GM19438 (cell line): ENCODE measurements at regions not wholly inside any gene's neighbourhood (a gene's known extent, or its start where the extent isn't known, plus 50 kb on each side); places are given as distances from the start of the nearest gene placed in this dataset.
"Not testable (repeated sequence)": the region's sequence is repeated elsewhere in the genome, so short reads cannot be mapped to it uniquely, and the experiment has no call there.

Source experiments
- ATAC-seq: cut with Tn5 transposase; IDR thresholded peaks from one replicate; pipeline ENCODE4 v1.9.1; 2021; ENCODE audit warnings: low read depth; ENCODE audit not compliant: unreplicated experiment

DNA sequence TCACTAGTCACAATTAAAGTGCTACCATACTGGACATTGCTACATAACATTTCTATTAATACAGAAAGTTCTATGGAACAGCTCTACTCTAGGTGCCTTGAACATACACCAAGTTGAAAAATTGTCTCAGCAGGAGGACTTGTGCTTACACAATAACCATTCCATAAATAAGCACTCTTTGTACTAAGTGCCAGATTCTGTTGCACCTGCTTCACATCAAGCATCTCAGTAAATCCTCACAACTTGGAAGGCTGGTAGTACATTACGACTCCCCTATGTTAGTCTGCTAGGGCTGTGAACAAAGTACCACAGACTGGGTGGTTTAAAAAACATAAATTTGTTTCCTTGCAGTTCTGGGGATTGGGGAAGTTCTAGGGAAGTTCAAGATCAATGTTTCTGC lies 296.9 kb upstream of the NCKAP5 start:
- ATAC-seq: no peak

DNA sequence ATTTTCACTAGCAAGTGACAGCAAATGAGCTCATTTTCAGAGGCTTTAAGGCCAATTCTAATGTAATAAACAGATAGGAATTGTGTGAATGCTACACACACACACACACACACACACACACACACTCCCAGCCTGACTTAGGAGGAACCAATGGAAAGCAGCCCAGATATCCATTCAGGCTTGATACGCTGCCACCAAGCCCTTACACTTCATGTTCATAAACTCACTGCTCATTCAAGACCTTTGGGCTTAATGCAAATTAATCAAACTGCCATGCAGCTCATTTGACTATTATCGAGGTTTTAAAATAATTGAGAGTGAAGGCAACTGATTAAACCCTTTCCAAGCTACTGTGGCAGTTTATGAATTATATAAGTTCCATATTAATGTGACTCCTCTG lies 298.9 kb upstream of the NCKAP5 start:
- ATAC-seq: no peak

DNA sequence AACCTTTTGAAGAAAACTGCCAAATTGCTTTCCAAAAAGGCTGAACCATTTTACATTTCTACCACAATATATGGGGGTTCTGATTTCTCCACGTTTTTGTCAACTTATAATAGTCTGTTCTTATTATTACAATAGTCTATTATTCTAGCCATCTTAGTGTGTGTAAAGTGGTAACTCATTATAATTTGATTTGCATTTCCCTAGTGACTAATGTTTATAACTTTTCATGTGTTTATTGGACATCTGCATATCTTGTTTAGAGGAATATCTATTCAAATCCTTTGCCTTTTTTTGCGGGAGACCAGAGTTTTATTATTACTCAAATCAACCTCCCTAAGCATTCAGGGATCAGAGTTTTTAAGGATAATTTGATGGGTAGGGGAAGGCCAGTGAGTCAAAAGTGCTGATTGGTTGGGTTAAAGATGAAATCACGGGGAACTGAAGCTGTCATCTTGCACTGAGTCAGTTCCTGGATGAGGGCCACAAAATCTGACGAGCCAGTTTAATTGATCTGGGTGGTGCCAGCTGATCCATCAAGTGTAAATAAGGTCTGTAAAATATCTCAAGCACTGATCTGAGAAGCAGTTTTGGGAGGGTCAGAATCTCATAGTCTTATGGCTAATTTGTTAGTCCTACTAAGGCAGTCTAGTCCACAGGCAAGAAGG lies 303.4 kb upstream of the NCKAP5 start:
- ATAC-seq: no peak

DNA sequence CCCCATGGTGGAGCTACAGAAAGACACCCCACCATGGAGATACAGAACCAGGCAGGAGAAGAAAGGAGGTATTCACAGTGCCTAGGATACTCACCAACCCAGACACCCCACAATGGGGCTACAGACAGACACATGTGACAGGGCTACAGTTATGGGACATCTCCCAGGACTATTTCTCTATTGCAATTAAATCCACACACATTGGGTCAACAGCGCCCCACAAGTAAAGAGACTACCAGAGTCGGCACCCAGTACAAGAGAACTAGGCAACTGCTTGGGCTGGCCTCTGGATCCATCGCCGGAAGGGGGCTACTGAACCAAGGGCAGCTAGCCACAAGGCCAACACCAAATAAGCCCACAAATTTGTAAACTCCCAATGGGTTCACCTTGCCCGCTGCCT lies 310.1 kb upstream of the NCKAP5 start:
- ATAC-seq: no peak

DNA sequence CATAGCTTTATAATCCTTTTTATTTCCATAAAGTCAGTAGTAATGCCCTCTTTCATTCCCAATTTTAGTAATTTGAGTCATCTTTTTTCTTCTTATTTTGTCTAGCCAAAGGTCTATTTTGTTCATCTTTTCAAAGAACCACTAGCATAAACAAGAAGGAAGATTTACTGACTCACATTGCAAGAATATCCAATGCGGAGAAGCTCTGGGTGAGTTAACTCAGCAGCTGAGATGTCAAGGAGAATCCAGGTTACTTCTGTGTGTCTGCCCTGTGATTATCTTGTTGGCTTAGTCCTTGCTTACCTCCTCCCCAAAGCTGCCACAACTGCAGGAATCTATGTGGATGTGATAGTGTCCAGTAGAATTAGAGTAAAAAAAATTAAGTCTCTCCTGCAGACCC lies 311.4 kb upstream of the NCKAP5 start:
- no peak for ATAC-seq

DNA sequence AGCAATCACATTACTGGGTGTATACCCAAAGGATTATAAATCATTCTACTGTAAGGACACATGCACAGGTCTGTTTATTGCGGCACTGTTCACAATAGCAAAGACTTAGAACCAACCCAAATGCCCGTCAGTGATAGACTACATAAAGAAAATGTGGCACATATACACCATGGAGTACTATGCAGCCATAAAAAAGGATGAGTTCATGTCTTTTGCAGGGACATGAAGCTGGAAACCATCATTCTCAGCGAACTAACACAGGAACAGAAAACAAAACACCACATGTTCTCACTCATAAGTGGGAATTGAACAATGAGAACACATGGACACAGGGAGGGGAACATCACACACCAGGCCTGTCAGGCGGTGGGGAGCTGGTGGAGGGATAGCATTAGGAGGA lies 313.9 kb upstream of the NCKAP5 start:
- ATAC-seq: not testable (repeated sequence)

DNA sequence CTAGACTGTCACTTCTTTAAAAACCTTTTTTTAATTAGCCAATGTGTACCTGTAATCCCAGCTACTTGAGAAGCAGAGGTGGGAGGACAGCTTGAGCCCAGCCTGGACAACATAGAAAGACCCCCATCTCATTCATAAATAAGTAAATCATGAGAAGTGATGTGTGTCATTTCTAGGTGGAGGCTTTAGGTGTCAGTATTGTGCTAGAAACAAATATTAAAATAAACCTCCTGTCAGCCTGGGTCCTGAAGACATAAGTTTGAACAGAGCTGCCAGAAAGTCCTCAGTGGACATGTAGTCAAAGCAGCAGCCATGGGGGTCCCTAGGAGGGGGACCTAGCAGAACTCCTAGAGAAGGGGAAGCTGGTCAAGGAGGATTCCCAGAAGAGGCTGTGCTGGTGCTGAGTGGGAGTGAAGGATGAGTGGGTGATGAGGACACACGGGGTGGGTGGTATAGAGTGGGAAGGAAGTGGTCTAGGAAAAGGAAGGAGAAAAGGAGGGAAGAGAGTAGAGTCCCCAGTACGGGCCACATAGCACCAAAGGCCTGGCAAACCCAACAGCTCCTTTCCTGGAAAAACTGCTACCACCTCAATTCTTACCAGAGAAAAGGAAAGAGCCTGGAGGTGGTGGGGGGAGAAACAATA lies 316.6 kb upstream of the NCKAP5 start:
- no peak for ATAC-seq

DNA sequence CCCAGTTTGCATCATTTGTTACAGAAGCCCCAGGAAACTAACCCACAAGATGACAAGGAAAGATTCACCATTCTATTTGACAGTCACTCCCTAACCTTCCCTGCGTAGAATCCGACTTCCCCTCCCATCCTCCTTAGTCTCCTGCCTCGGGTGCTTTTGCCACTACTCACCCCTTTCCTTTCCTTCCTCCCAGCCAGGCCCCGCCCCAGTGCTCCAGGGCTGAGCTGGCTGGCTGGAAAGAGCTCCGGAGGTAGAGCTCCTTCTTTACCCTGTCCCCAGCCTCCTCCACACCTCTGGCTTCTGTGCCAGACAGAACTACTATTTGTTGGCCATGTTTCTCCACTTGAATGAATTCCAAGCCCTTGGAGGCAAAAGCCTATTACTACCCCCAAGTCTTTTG lies 317.6 kb upstream of the NCKAP5 start:
- ATAC-seq: no peak

DNA sequence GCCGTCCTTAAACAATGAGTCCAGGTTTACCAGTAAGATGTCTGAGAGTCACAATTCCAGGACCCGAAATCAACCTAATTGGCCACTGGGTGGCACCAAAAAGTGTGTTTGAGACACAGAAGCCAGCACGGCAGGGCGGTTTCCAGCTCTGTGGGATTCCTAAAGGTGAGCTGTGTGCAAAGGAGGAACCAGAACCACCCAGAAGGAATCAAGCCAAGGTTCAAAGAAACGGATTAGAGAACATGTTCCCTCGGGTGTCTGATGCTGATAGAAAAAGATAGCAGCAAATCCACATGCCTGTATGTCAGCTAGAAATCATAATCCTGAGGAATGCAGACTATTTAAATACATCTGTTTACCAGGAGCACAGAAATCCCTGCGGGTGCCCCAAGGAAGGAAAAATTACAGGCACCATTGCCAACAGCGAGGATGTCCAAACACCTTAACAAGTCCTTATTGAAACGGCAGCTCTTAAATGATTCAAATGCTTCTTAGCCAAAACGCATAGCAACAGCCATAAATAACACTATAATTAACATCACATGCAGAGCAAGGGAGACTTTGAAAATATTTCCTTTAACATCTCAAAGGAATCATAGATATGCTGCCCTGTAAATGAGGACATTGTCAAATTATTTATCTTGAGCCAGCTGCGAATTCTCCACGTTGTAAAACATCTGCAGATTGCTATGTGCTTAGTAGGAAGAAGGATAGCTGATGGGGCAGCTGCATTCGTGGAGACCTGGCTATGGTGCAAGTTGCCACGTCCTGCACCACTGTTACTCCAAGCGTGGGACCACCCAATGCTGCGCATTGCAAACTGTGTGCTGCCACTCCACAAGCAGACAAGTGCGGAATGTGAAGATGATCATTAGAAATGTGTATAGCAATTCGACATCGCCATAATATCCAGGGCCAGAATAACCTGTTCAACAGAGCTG lies 318.7 kb upstream of the NCKAP5 start:
- ATAC-seq: peak; percentile 87

DNA sequence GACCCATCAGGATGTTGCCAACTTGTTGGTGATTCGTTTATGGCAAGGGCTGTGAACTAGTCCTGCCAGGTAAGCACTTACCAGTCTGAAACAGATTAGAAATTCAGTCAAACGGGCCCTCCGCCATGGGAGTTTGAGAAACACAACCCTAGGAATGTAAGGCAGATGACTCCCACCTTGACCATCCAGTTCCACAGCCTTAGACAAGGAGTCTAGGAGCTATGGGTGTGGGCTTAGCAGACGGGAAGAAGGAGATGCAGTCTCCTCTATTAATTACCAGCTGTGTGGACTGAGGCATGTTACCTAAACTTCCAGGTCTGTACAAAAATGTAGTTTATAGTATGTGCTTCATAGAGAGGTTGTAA lies 319.4 kb upstream of the NCKAP5 start:
- ATAC-seq: no peak

DNA sequence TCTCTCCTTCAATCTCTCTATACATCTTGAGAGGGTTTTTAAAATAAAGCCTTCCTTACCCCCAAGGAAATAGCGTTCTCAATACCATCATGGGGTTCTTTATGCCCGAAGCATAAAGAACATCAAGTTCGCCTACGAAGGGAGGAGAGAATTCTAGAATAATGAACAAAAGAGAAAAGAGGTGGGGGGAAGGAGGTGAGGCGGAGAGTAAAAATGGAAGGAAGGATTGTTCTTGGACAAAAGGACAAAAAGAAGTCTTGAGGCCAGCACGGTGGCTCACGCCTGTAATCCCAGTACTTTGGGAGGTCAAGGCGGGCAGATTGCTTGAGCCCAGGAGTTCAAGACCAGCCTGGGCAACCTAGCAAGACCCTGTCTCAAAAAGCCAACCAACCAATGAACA lies 319.8 kb upstream of the NCKAP5 start:
- ATAC-seq: no peak

DNA sequence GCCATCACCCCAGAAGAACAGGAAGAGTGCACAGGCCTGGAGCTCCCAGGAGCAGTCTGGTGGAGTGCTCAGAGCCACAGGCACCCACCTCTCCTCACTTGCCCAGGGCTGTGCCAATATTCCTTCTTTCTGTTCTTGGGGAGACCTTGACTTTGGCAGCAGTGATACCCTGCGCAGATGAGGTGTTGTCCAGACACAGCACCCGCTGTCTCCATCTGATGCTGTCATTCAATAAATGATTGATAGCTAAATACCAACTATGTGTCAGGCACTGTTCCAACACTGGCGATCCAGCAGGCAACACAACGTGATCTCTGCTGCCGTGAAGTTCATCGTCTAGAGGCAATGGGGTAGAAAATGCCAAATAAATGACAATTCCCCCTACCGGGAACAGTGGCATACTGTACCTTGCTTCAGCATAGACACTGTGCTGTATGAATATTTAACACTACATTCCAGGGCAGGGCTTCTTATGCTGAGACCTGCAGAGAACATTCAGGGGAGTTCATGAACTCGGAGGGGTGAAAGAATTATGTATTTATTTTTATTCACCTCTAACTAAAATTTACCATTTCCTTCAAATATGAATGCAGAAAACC lies 320.5 kb upstream of the NCKAP5 start:
- ATAC-seq: no peak

DNA sequence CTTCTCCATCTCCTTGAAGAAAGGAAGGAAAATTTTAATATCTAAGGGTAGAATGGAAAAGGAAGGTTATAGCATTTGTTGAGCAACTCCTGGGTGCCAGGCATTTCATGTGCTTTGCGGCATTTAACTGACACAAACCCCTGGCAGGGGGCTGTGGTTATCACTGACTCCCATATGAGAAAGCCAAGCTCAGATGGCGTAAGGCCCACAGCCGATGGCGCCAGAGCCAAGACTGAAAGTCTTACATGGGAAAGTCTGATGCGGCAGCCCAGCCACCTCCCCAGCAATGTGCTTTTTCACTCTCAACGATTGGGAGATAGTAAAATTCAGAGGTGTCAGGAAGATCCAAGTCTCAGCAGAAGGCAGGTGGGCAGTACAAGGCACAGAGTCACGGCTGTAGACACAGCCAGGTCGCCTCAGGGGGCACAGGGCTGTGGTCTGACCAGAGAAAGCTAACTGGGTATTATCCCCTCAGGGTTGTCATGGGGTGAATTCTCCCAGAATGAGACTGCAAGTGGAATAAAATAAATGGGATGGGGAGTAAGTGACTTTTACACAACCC lies 324.2 kb upstream of the NCKAP5 start:
- ATAC-seq: no peak

DNA sequence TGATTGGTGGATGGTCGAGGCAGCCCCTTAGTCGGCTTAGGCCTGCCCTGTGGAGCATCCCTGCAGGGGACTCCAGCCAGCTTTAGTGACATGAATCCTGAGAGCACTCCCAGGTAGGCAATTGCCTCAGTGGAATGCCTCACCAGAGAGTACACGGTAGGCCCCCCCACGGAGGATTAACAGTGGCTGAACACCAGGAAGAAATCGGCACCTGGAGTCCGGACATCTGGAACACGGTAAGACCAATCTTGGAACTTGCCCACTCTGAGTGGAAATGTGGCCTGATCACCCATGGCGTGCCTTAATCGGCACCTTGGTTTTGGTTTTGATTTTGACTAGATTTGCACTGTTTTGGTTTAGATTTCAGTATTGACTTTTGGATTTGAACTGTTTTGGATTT lies 326.2 kb upstream of the NCKAP5 start:
- ATAC-seq: no peak

DNA sequence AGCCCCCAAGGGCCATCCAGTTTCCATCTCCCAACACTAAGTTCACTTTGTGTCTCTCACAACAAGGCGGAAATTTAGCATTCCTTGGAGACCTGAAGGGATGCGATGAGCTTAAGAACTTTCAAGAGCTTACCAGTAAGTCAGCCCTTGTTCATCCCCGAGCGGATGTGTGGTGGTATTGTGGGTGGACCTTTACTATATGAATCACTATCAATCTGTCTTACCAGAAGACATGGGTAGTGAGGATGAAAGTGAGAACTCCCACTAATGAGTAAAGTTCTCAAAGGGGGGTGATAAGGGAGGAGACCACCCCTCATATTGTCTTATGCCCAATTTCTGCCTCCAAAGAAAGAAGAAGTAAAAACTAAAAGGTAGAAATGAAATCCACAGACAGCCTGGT lies 329.6 kb upstream of the NCKAP5 start:
- ATAC-seq: not testable (repeated sequence)

DNA sequence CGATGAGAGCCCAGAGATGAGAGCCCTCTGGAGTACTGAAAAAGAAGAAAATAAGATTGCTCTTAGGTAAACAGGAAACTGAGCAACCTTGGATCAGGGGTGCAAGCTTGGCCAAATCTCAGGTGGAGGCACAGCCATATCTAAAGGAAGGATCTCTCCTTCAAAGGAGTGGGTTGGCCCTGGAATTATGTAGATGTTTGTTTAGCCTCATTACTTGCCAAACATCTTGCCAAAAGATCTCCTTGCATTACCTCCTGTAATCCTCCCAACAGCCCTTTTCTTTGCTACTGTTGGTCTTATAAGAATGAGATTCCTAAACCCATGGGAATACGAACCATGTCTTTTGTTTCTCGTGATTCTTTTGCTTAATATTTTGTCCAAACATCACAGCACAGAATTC lies 332.6 kb upstream of the NCKAP5 start:
- no peak for ATAC-seq

DNA sequence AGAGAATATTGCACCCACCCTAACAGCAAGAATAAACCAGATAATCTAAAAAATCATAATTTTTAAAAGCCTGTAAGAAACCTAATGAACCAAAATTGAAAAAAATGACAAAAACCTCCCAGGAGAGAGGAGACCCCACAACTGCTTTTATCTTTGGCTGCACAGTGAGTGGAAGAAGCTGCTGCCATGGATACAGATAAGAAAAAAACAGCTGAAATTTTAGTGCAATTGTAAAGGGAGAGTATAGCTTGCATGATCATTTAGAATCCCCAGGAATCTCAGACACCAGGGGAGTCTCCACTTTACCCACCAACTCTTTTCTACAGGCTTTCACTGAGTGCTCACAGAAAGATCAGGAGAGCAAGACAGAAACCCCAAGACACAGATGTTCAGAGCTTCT lies 338.1 kb upstream of the NCKAP5 start:
- ATAC-seq: no peak

DNA sequence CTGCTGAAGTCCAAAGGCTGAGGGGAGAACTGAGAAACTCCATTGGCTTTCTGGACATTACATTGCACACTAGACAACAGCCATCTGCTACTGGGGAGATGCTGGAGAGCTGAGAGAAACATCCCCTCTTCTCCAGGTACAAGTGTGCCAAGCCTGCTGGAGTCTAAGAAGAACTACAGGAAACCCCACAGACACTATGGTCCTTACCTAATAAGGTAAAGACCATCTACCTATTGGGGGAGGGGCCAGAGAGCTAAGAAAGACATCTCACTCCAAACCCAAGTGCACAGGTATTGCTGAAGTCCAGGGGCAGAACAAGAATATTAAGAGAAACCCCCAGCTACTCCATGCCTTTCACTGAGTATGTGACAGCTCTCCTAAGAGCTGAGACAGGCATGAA lies 338.7 kb upstream of the NCKAP5 start:
- ATAC-seq: no peak

DNA sequence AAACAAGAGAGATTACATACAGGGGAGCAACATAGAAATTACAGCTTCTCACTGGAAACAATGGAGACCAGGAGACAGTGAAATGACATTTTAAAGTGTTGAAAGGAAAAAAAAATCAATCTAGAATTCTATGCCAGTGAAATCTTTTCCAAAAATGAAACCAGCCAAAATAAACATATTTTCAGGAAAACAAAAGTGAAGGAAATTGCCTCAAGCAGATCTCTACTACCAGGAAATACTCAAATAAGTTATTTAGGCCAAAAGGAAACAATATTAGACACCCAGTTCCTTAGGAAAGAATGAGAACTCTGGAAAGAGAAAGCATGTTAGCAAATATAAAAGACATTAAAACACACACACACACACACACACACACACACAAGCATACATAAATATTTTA lies 339.9 kb upstream of the NCKAP5 start:
- no peak for ATAC-seq

DNA sequence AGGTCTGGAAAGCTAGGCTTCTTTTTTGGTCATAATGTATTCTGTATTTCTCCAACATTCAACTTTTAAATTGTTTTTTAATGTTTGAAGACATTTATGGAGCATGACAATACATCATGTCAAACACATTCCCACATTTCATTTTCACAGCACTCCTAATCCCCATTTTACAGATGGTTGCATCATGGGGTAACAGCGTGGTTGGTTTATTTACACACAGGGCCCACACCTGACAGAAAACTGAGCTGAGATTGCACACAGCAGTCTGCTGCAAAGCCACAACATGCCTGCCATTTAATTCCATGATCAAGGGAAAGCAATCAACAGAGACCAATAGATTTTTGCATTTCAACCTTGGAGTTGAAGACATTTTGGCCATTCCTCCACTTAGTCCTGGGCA lies 335.7 kb upstream of the MGAT5 start:
- ATAC-seq: no peak

DNA sequence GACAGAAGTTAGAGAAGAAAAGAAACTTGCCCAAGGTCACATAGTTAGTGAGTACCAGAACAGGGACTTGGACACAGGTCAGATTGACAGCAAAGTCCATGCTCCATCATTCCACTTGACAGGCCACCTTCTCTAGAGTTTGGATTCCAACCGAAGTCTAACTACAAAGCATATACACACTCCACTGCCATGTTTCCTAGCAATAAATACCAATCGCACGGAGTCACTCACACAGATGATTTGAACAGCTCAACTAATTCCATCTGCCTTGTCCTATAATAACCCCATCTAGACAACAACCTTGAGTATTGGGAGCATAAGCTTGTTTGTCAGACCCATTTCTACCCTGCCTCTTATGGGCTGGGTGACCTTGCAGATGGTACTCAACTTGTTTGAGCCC lies 334.6 kb upstream of the MGAT5 start:
- no peak for ATAC-seq
